ENCODE measurements at regions not wholly inside any gene's neighbourhood (a gene's known extent, or its start where the extent isn't known, plus 50 kb on each side); places are given as distances from the start of the nearest gene placed in this dataset.
"Not testable (repeated sequence)": the region's sequence is repeated elsewhere in the genome, so short reads cannot be mapped to it uniquely, and the experiment has no call there.

DNA sequence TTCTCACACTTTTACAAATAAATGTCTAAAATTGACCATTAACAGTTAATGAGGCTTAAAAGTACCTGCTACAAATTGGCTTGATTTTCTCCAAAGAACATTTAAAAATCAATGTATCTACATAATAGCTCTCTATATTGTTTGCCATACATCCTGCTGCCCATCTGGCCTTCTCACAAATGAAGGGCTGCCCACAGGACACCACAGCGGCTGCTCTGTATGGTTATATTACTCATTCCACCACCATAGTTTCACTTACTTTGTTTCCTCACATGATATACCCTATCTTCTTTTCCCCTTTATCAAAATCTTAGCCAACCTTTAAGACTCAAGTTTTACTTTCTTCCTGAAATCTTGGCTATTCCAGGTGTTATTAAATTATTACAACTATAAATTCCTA, 407.7 kb upstream of the HTR1E start:
- intact Hi-C loops (cut with micrococcal nuclease) = no loop called here
- Mint-ChIP-seq H3K4me1 (no peaks in the 10 kb centered on the region), H3K4me3 (no peak overlapping the region), H3K36me3 (ENCODE audit: low read depth) (no peaks in the 10 kb centered on the region), H3K9me3 (no peaks in the 10 kb centered on the region), H3K27me3 (no peaks in the 10 kb centered on the region), H3K27ac (no peak overlapping the region)
- DNase-seq = no peak

DNA sequence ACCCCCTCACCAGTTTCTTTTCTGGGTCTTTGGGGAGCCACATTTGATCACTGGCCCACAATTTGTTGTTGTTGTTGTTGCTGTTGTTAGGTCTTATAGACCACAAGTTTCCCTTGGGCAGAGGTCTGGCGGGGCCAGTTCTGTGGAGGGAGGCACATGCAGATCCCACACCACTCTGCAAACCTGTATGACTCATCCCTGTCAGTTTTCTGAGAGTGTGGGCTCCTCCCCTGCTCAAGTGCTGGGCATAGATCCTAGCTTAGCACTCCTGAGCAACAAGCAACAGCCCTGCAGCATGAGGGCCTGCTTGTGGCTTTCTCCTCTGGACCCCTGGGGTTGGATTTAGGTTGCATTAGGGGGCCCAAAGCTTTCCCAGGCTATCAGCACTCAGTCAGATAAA, 411.1 kb upstream of the HTR1E start:
- no peaks in the 10 kb centered on the region for H3K4me1 Mint-ChIP-seq
- intact Hi-C loops (cut with micrococcal nuclease) = no loop called here
- no peaks in the 10 kb centered on the region for H3K9me3 Mint-ChIP-seq
- DNase-seq = no peak
- H3K36me3 Mint-ChIP-seq (ENCODE audit: low read depth) = no peaks in the 10 kb centered on the region
- H3K27ac Mint-ChIP-seq = no peak overlapping the region
- H3K27me3 Mint-ChIP-seq = no peaks in the 10 kb centered on the region
- H3K4me3 Mint-ChIP-seq = no peak overlapping the region

DNA sequence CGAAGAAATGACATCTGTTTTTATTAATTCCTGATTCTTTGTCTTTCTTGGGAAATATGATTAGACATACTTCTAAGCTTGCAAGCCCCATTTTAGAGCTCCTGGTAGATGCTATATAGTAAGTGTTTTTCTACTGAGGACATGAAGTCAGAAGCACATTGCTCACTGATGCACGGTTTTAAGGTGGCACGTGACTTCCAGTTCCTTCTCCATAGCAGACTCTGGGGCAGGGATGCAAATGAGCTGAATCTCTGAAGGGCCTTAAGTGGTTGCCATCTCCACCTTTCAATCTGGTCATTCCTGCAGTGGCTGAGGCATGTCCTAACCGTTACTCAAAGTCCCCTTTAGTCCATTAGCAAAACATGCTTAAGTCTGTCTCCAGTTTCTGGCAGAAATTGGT, 421.2 kb upstream of the HTR1E start:
- intact Hi-C loops (cut with micrococcal nuclease) = no loop called here
- Mint-ChIP-seq H3K9me3 (no peaks in the 10 kb centered on the region), H3K4me1 (no peaks in the 10 kb centered on the region), H3K4me3 (no peak overlapping the region), H3K36me3 (ENCODE audit: low read depth) (no peaks in the 10 kb centered on the region), H3K27me3 (no peaks in the 10 kb centered on the region), H3K27ac (no peak overlapping the region)
- no peak for DNase-seq

DNA sequence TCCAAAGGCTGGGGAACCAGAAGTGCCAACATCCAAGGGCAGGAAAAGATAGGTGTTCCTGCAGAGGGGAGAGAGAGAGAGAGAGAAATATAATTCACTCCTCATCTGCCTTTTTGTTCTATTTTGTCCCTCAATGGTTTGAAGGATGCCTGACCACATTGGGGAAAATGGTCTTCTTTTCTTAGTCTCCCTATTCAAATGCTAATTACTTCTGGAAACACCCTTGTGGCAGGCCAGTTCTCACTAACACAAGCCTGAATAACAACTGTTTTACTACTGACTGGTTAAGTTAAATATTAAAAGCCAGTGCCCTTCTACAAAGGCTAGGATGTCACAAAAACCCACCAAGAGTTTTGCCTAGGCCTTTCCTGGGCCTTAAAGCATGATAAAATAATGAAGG, 425.4 kb upstream of the HTR1E start:
- no peak overlapping the region for H3K27ac Mint-ChIP-seq
- no peak for DNase-seq
- no peaks in the 10 kb centered on the region for H3K9me3 Mint-ChIP-seq
- H3K4me1 Mint-ChIP-seq = no peaks in the 10 kb centered on the region
- no peak overlapping the region for H3K4me3 Mint-ChIP-seq
- no peaks in the 10 kb centered on the region for H3K36me3 Mint-ChIP-seq (ENCODE audit: low read depth)
- intact Hi-C loops (cut with micrococcal nuclease) = no loop called here
- H3K27me3 Mint-ChIP-seq = no peaks in the 10 kb centered on the region

DNA sequence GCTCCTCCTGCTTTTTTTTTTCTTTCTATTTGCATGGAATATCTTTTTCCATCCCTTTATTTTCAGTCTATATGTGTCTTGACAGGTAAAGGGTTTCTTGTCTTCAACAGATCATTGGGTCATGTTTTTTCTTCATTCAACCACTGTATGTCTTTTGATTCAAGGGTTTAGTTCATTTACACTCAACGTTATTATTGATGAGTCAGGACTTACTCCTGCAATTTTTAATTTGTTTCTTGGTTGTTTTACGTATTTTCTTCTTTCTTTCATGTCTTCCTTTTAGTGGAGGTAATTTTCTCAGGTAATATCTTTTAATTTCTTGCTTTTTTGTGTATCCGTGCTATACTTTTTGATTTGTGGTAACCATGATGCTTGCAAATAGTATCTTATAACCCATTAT, 429.1 kb upstream of the HTR1E start:
- intact Hi-C loops (cut with micrococcal nuclease) = no loop called here

DNA sequence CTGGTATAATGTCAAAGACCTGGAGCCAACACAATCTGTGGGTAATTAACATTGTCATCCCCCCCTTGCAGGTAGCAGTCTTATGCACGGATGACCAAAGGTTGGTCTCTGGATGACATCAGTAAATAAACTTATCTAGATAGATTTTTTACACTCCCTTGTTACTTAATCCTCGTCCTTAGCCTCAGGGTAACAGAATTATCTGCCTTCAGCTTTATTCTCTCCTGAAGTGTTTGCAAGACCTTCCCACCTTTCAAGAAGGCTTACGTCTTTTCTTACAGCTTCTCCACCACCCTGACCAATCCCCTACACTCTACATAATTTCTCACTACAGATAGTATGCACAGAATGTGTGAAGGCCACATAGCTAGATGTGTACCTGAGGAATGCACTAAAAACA, 434.8 kb upstream of the HTR1E start:
- intact Hi-C loops (cut with micrococcal nuclease) = no loop called here
- DNase-seq = no peak
- H3K27me3 Mint-ChIP-seq = no peaks in the 10 kb centered on the region
- no peak overlapping the region for H3K27ac Mint-ChIP-seq
- no peaks in the 10 kb centered on the region for H3K4me1 Mint-ChIP-seq
- no peaks in the 10 kb centered on the region for H3K36me3 Mint-ChIP-seq (ENCODE audit: low read depth)
- no peaks in the 10 kb centered on the region for H3K9me3 Mint-ChIP-seq
- no peak overlapping the region for H3K4me3 Mint-ChIP-seq

More for the DNA sequence above, 429.1 kb upstream of the HTR1E start:
- Mint-ChIP-seq H3K27ac (no peak overlapping the region), H3K4me3 (no peak overlapping the region), H3K27me3 (no peaks in the 10 kb centered on the region), H3K9me3 (no peaks in the 10 kb centered on the region), H3K36me3 (ENCODE audit: low read depth) (no peaks in the 10 kb centered on the region), H3K4me1 (no peaks in the 10 kb centered on the region)
- no peak for DNase-seq

DNA sequence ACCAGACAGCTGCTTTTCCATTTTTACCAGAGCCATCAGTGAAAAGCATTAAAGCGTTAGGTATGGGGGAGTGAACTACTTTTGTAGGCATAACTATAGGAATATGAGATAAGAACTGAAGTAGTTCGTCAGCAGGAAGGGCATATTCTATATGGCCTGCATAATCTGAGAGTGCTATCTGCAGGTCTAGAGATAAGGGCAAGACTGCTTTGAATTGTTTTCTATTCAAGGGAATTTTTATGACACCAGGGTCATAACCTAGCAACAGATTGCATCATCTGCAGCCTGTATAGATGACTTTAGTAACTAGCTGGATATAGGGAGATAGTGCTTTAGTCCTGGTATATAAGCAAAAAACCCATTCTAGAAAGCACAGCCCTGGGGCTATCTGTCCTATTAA, 437.3 kb upstream of the HTR1E start:
- DNase-seq = no peak

DNA sequence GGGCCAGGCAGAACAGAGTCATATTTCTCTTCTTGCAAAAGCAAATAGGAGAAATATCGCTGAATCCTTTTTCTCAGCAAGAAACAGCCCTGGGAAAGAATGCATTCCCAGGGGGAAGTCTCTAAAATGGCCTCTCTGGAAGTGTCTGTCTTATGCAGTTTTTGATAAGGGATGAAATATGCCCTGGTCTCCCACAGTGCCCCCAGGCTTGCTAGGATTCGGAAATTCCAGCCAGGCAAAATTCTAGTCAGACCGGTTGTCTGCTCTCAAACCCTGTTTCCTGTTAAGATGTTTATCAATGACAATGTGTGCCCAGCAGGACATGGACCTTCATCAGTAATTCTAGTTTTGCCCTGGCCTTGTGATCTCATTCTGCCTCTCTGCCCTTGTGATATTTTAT, 448.3 kb upstream of the HTR1E start:
- intact Hi-C loops (cut with micrococcal nuclease); H3K36me3 Mint-ChIP-seq (ENCODE audit: low read depth); H3K27me3 Mint-ChIP-seq; H3K9me3 Mint-ChIP-seq; H3K4me1 Mint-ChIP-seq; DNase-seq; H3K4me3 Mint-ChIP-seq; H3K27ac Mint-ChIP-seq: not testable (repeated sequence)

More for the DNA sequence above, 437.3 kb upstream of the HTR1E start:
- Mint-ChIP-seq H3K27ac (no peak overlapping the region), H3K9me3 (peaks cover 6% of the 10 kb centered on the region), H3K27me3 (no peaks in the 10 kb centered on the region), H3K36me3 (ENCODE audit: low read depth) (no peaks in the 10 kb centered on the region), H3K4me3 (no peak overlapping the region), H3K4me1 (no peaks in the 10 kb centered on the region)
- intact Hi-C loops (cut with micrococcal nuclease) = no loop called here

DNA sequence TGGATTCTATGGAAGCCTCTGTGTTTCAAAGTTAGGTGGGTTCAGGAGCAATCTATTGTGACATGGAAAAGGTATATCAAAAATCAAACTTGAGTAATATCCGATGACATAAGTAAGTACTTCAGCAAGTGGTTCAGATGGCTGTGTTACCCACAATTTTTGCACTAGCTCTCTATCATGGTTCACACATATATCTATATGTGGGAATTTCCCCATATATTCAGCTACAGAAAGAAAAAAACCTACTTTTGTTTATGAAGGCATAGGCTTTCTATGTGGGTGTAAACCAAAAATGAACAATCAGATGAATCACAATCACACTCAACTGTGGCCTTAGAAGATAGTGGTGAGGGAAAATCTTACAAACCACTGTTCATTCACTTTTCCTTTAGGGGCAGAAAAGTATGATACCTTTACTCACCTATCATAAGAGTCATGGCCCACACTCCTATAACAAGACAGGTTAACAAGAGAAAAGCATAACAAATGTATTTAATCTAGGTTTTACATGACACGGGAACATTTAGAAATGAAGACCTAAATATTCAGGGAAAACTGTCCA, 449.6 kb upstream of the HTR1E start:
- Mint-ChIP-seq H3K4me1 (no peaks in the 10 kb centered on the region), H3K27ac (no peak overlapping the region), H3K4me3 (no peak overlapping the region), H3K27me3 (no peaks in the 10 kb centered on the region), H3K36me3 (ENCODE audit: low read depth) (no peaks in the 10 kb centered on the region), H3K9me3 (no peaks in the 10 kb centered on the region)
- no peak for DNase-seq
- intact Hi-C loops (cut with micrococcal nuclease) = no loop called here

DNA sequence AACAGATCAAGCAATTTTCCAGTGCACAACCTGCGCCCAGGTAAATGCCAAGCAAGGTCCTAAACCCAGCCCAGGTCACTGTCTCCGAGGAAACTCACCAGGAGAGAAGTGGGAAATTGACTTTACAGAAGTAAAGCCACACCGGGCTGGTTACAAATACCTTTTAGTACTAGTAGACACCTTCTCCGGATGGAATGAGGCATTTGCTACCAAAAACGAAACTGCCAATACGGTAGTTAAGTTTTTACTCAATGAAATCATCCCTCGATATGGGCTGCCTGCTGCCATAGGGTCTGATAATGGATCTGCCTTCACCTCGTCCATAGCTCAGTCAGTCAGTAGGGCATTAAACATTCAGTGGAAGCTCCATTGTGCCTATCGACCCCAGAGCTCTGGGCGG, 459.0 kb upstream of the HTR1E start:
- peaks cover 12% of the 10 kb centered on the region for H3K9me3 Mint-ChIP-seq
- intact Hi-C loops (cut with micrococcal nuclease); H3K27ac Mint-ChIP-seq; DNase-seq; H3K27me3 Mint-ChIP-seq; H3K4me1 Mint-ChIP-seq; H3K36me3 Mint-ChIP-seq (ENCODE audit: low read depth); H3K4me3 Mint-ChIP-seq: not testable (repeated sequence)

DNA sequence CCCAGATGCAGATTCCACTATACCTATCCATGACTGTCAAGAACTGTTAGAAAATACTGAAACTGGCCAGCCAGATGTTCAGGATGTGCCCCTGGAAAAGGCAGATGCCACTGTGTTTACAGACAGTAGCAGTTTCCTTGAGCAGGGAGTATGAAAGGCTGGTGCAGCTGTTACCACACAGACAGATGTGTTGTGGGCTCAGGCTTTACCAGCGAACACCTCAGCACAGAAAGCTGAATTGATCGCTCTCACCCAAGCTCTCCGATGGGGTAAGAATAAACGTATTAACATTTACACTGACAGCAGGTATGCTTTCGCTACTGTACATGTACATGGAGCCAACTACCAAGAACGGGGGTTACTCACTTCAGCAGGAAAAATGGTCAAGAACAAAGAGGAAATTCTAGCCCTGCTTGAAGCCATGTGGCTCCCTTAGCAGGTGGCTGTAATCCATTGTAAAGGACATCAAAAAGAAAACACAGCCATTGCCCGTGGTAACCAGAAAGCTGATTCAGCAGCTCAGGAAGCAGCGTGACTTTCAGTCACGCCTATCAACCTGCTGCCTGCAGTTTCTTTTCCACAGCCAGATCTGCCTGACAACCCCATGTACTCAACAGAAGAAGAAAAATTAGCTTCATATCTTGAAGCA, 459.7 kb upstream of the HTR1E start:
- Mint-ChIP-seq H3K27me3 (no peaks in the 10 kb centered on the region), H3K4me1 (no peaks in the 10 kb centered on the region), H3K9me3 (peaks cover 12% of the 10 kb centered on the region), H3K36me3 (ENCODE audit: low read depth) (no peaks in the 10 kb centered on the region), H3K27ac (no peak overlapping the region), H3K4me3 (no peak overlapping the region)
- intact Hi-C loops (cut with micrococcal nuclease) = no loop called here
- no peak for DNase-seq

DNA sequence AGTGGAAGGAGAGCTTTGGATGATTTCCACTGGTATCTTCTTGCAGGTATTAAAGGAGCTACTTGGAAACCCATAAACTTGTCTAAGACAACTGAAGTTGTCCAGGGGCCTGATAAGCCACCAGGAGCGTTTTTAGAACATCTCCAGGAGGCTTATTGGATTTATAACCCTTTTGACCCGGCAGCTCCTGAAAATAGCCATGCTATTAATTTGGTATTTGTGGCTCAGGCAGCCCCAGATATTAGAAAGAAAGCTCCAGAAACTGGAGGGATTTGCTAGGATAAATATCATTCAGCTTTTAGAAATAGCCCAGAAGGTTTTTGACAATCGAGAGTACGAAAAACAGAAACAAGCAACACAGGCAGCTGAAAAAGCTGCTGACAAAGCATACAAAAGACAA, 461.0 kb upstream of the HTR1E start:
- DNase-seq = no peak
- H3K27me3 Mint-ChIP-seq = no peaks in the 10 kb centered on the region
- no peaks in the 10 kb centered on the region for H3K36me3 Mint-ChIP-seq (ENCODE audit: low read depth)
- intact Hi-C loops (cut with micrococcal nuclease) = no loop called here
- peaks cover 12% of the 10 kb centered on the region for H3K9me3 Mint-ChIP-seq
- H3K27ac Mint-ChIP-seq = no peak overlapping the region
- no peaks in the 10 kb centered on the region for H3K4me1 Mint-ChIP-seq
- H3K4me3 Mint-ChIP-seq = no peak overlapping the region

DNA sequence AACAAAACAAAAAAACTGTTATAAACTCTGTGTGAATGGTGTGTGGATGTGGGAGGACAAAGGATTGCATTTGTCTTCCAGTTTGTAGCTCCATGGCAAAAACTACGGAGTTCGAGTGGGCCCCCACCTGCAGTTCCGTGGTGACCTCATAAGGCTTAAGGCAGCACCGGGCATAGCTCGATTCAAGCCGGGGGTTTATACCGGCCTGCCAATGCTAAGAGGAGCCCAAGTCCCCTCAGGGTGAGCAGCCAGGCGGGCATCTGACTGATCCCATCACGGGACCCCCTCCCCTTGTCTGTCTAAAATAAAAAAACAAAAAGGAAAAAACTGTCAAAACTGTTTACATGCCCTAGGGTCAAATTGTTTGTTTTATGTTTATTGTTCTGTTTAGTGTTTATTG, 463.2 kb upstream of the HTR1E start:
- Mint-ChIP-seq H3K36me3 (ENCODE audit: low read depth) (no peaks in the 10 kb centered on the region), H3K27ac (no peak overlapping the region), H3K4me3 (no peak overlapping the region), H3K4me1 (no peaks in the 10 kb centered on the region), H3K27me3 (no peaks in the 10 kb centered on the region), H3K9me3 (peaks cover 7% of the 10 kb centered on the region)
- DNase-seq = no peak
- intact Hi-C loops (cut with micrococcal nuclease) = no loop called here

DNA sequence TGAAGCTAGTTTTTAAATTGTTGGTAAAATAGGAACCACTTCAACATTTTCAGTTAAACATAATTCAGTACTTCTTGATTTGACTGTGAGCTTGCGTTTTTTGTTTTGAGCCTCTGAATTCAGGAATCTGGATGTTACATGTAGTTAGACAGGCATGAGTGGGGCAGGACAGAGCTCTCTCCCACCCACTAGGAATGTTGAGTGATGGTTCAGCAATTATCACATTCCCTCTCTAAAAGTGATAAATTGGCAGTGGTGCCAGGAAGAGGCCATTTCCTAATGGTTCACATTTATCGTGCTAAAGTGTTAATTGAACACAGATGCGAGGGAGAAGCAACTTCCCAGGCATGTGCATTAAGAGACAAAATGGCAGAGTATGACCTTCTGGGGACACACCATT, 465.5 kb upstream of the HTR1E start:
- H3K27me3 Mint-ChIP-seq = no peaks in the 10 kb centered on the region
- intact Hi-C loops (cut with micrococcal nuclease) = no loop called here
- no peak for DNase-seq
- no peak overlapping the region for H3K27ac Mint-ChIP-seq
- no peaks in the 10 kb centered on the region for H3K36me3 Mint-ChIP-seq (ENCODE audit: low read depth)
- peaks cover 11% of the 10 kb centered on the region for H3K9me3 Mint-ChIP-seq
- no peaks in the 10 kb centered on the region for H3K4me1 Mint-ChIP-seq
- no peak overlapping the region for H3K4me3 Mint-ChIP-seq

DNA sequence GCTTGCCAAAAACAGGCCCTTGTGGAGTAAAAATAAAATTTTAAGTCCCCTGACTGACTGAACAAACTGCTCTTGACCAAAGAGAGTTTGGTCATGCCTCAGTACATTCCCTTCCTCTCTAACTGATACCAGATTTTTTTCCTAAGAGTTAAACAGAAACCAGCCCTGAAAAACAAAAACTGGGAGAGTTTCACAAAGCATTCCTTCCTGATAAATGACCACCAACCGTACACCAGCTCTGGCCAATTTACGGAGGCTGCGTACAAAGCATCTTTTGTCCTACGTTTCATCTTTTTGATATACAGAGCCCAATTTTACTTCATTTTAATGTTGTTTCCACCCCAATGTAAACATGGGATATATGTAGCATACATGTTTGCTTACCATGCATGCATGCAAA, 477.4 kb upstream of the HTR1E start:
- intact Hi-C loops (cut with micrococcal nuclease) = no loop called here
- no peaks in the 10 kb centered on the region for H3K27me3 Mint-ChIP-seq
- H3K4me3 Mint-ChIP-seq = no peak overlapping the region
- DNase-seq = no peak
- H3K27ac Mint-ChIP-seq = no peak overlapping the region
- no peaks in the 10 kb centered on the region for H3K36me3 Mint-ChIP-seq (ENCODE audit: low read depth)
- H3K4me1 Mint-ChIP-seq = no peaks in the 10 kb centered on the region
- H3K9me3 Mint-ChIP-seq = peaks cover 8% of the 10 kb centered on the region
